Smooth muscle cell (in vitro differentiated cells): ENCODE measurements at regions not wholly inside any gene's neighbourhood (a gene's known extent, or its start where the extent isn't known, plus 50 kb on each side); places are given as distances from the start of the nearest gene placed in this dataset.
"Not testable (repeated sequence)": the region's sequence is repeated elsewhere in the genome, so short reads cannot be mapped to it uniquely, and the experiment has no call there.

Experiments used
- DNase-seq: peaks from one replicate; lab custom pipeline; 2025; ENCODE audit not compliant: unreplicated experiment; lab: John Stamatoyannopoulos, UW
- H2AFZ ChIP-seq: fragments of 200-600 bp; sonication (generic); 2 replicates; pipeline ENCODE4 v1.6.0; 2016; ENCODE audit warnings: antibody characterized with exemption, low read depth, mild to moderate bottlenecking
- H3F3A ChIP-seq: fragments of 200-600 bp; sonication (generic); 2 replicates; pipeline ENCODE4 v1.6.0; 2017; ENCODE audit warnings: antibody characterized with exemption, low read depth
- H3K27ac ChIP-seq: fragments of 200-600 bp; sonication (generic); 2 replicates; pipeline ENCODE4 v1.5.1; 2016; ENCODE audit warnings: low read depth, mild to moderate bottlenecking
- H3K27me3 ChIP-seq: fragments of 200-600 bp; sonication (generic); 2 replicates; pipeline ENCODE4 v1.6.1; 2016; ENCODE audit warnings: low read depth, mild to moderate bottlenecking
- H3K36me3 ChIP-seq: fragments of 200-600 bp; sonication (generic); 2 replicates; pipeline ENCODE4 v1.5.1; 2016; ENCODE audit warnings: low read depth
- H3K4me1 ChIP-seq: fragments of 200-600 bp; sonication (generic); 2 replicates; pipeline ENCODE4 v1.5.1; 2016; ENCODE audit warnings: low read depth
- H3K4me2 ChIP-seq: fragments of 200-600 bp; sonication (generic); 2 replicates; pipeline ENCODE4 v1.6.0; 2016; ENCODE audit warnings: mild to moderate bottlenecking
- H3K4me3 ChIP-seq: fragments of 200-600 bp; sonication (generic); 2 replicates; pipeline ENCODE4 v1.5.1; 2016; ENCODE audit warnings: mild to moderate bottlenecking
- H3K79me2 ChIP-seq: fragments of 200-600 bp; sonication (generic); 2 replicates; pipeline ENCODE4 v1.6.0; 2016; ENCODE audit warnings: low read depth, mild to moderate bottlenecking
- H3K9ac ChIP-seq: fragments of 200-600 bp; sonication (generic); 2 replicates; pipeline ENCODE4 v1.6.0; 2016; ENCODE audit warnings: low read depth
- H3K9me3 ChIP-seq: fragments of 200-600 bp; sonication (generic); replicated peaks from 2 replicates; pipeline ENCODE4 v1.5.1; 2016; ENCODE audit warnings: low read depth
- H4K20me1 ChIP-seq: fragments of 200-600 bp; sonication (generic); 2 replicates; pipeline ENCODE4 v1.6.0; 2016; ENCODE audit warnings: low read depth
- CTCF ChIP-seq: fragments of 200-600 bp; sonication (generic); IDR thresholded peaks from 2 replicates; pipeline ENCODE4 v1.5.1; 2017; ENCODE audit warnings: borderline replicate concordance, mild to moderate bottlenecking, antibody characterized with exemption; ENCODE audit not compliant: insufficient read depth, poor library complexity, severe bottlenecking
- WGBS: methylation state at CpG from one replicate; pipeline ENCODE4 v1.1.7; 2016; ENCODE audit warnings: low lambda C conversion rate; 5-methylcytosine and 5-hydroxymethylcytosine counted together

- no peak overlapping the region for H2AFZ ChIP-seq
- no peak overlapping the region for H3K4me3 ChIP-seq
- no peaks in the 10 kb centered on the region for H3K36me3 ChIP-seq
- no peak overlapping the region for H3K9ac ChIP-seq
- no peaks in the 10 kb centered on the region for H3K79me2 ChIP-seq
- H4K20me1 ChIP-seq: no peaks in the 10 kb centered on the region
- TF ChIP-seq CTCF: no peak
- H3K4me2 ChIP-seq: no peak overlapping the region
- H3K27ac ChIP-seq: no peak overlapping the region
- H3F3A ChIP-seq: no peaks in the 10 kb centered on the region
- no peaks in the 10 kb centered on the region for H3K27me3 ChIP-seq
- no peak for DNase-seq
- H3K9me3 ChIP-seq: no peaks in the 10 kb centered on the region
- H3K4me1 ChIP-seq: no peaks in the 10 kb centered on the region
Measured at GRCh38 chr4:96429657-96430056, 589.8 kb downstream of the PDHA2 start.

- Histone ChIP-seq H2AFZ (no peak overlapping the region), H3K27ac (no peak overlapping the region), H3K4me3 (no peak overlapping the region), H3K9ac (no peak overlapping the region), H4K20me1 (no peaks in the 10 kb centered on the region), H3K27me3 (no peaks in the 10 kb centered on the region), H3F3A (no peaks in the 10 kb centered on the region), H3K4me2 (no peak overlapping the region), H3K79me2 (no peaks in the 10 kb centered on the region), H3K4me1 (no peaks in the 10 kb centered on the region), H3K9me3 (no peaks in the 10 kb centered on the region), H3K36me3 (no peaks in the 10 kb centered on the region)
- no peak for TF ChIP-seq CTCF
- no peak for DNase-seq
- 98% methylated on average over 2 of the region's 2 CpGs for WGBS
Measured at GRCh38 chr4:96431094-96431493, 591.2 kb downstream of the PDHA2 start.

GRCh38 chr4:96448315-96448872 lies 608.5 kb downstream of the PDHA2 start:
- no peak for TF ChIP-seq CTCF
- Histone ChIP-seq H3K27ac (no peak overlapping the region), H3K36me3 (no peaks in the 10 kb centered on the region), H3K27me3 (no peaks in the 10 kb centered on the region), H2AFZ (no peak overlapping the region), H3K9me3 (peaks cover 3% of the 10 kb centered on the region), H3K9ac (no peak overlapping the region), H3K4me2 (no peak overlapping the region), H3K4me1 (no peaks in the 10 kb centered on the region), H3F3A (no peaks in the 10 kb centered on the region), H4K20me1 (no peaks in the 10 kb centered on the region), H3K4me3 (no peak overlapping the region), H3K79me2 (no peaks in the 10 kb centered on the region)
- 82% methylated on average over 3 of the region's 3 CpGs for WGBS
- no peak for DNase-seq

GRCh38 chr4:96455045-96455720 lies 615.3 kb downstream of the PDHA2 start:
- H3K4me2 ChIP-seq: no peak overlapping the region
- no peak for TF ChIP-seq CTCF
- WGBS: 93% methylated on average over 6 of the region's 6 CpGs
- H3K4me1 ChIP-seq: no peaks in the 10 kb centered on the region
- no peaks in the 10 kb centered on the region for H3K79me2 ChIP-seq
- H3K9me3 ChIP-seq: no peaks in the 10 kb centered on the region
- H2AFZ ChIP-seq: no peak overlapping the region
- H3K27ac ChIP-seq: no peak overlapping the region
- no peak overlapping the region for H3K9ac ChIP-seq
- no peak overlapping the region for H3K4me3 ChIP-seq
- H3K36me3 ChIP-seq: no peaks in the 10 kb centered on the region
- no peaks in the 10 kb centered on the region for H3F3A ChIP-seq
- no peaks in the 10 kb centered on the region for H3K27me3 ChIP-seq
- no peak for DNase-seq
- no peaks in the 10 kb centered on the region for H4K20me1 ChIP-seq

GRCh38 chr4:96458031-96458430 lies 618.1 kb downstream of the PDHA2 start:
- H3K4me2 ChIP-seq, H3K9ac ChIP-seq, H2AFZ ChIP-seq, H3K4me3 ChIP-seq, H3K27ac ChIP-seq, DNase-seq, H3K4me1 ChIP-seq, H3K9me3 ChIP-seq, H3K79me2 ChIP-seq, H3F3A ChIP-seq, H3K36me3 ChIP-seq, H3K27me3 ChIP-seq, H4K20me1 ChIP-seq: not testable (repeated sequence)
- 95% methylated on average over 4 of the region's 4 CpGs for WGBS
